SU-DHL-6 (cell line): ENCODE measurements at regions not wholly inside any gene's neighbourhood (a gene's known extent, or its start where the extent isn't known, plus 50 kb on each side); places are given as distances from the start of the nearest gene placed in this dataset.
"Not testable (repeated sequence)": the region's sequence is repeated elsewhere in the genome, so short reads cannot be mapped to it uniquely, and the experiment has no call there.

Experiments
- H2AFZ ChIP-seq: fragments of 200-600 bp; sonication (generic); 2 replicates; pipeline ENCODE4 v1.6.1; 2014; ENCODE audit warnings: low read depth, mild to moderate bottlenecking, moderate library complexity, mixed read lengths, antibody characterized with exemption, low read length; ENCODE audit not compliant: severe bottlenecking
- H3F3A ChIP-seq: fragments of 200-600 bp; shearing (Covaris generic); 2 replicates; pipeline ENCODE4 v1.6.0; 2016; ENCODE audit warnings: antibody characterized with exemption, mild to moderate bottlenecking; ENCODE audit not compliant: insufficient read depth
- H3K27ac ChIP-seq: fragments of 200-600 bp; sonication (generic); 2 replicates; pipeline ENCODE4 v1.5.1; 2016; ENCODE audit warnings: low read depth, mild to moderate bottlenecking, low read length, moderate library complexity, mixed read lengths
- H3K27me3 ChIP-seq: fragments of 200-600 bp; sonication (generic), shearing (Covaris generic); 2 replicates; pipeline ENCODE4 v1.6.0; 2014; ENCODE audit warnings: mild to moderate bottlenecking, low read length
- H3K36me3 ChIP-seq: fragments of 200-600 bp; sonication (generic); 2 replicates; pipeline ENCODE4 v1.6.1; 2014; ENCODE audit warnings: mild to moderate bottlenecking, low read length, mixed read lengths
- H3K4me2 ChIP-seq: fragments of 300-600, 200-600 bp; shearing (Covaris generic), sonication (generic); 2 replicates; pipeline ENCODE4 v1.6.0; 2014; ENCODE audit warnings: low read length, low read depth, mild to moderate bottlenecking; ENCODE audit not compliant: poor library complexity, severe bottlenecking
- H3K4me3 ChIP-seq: fragments of 200-600 bp; sonication (generic); 2 replicates; pipeline ENCODE4 v1.5.1; 2014; ENCODE audit warnings: antibody characterized with exemption, low read length, mild to moderate bottlenecking, mixed read lengths; ENCODE audit not compliant: insufficient read depth, poor library complexity, severe bottlenecking
- H3K79me2 ChIP-seq: fragments of 200-600 bp; sonication (generic); 2 replicates; pipeline ENCODE4 v1.6.1; 2014; ENCODE audit warnings: mild to moderate bottlenecking, low read length, moderate library complexity; ENCODE audit not compliant: insufficient read depth
- H3K9ac ChIP-seq: fragments of 200-600 bp; sonication (generic); 2 replicates; pipeline ENCODE4 v1.7.0; 2014; ENCODE audit warnings: mild to moderate bottlenecking, low read length
- H3K9me2 ChIP-seq: fragments of 200-600 bp; sonication (generic); replicated peaks from 2 replicates; pipeline ENCODE4 v1.6.1; 2014; ENCODE audit warnings: low read length; ENCODE audit not compliant: insufficient read depth
- H3K9me3 ChIP-seq: fragments of 200-600 bp; sonication (generic); 2 replicates; pipeline ENCODE4 v1.6.1; 2014; ENCODE audit warnings: low read length, mixed read lengths; ENCODE audit not compliant: insufficient read depth
- H4K20me1 ChIP-seq: fragments of 200-600 bp; sonication (generic); 2 replicates; pipeline ENCODE4 v1.6.1; 2014; ENCODE audit warnings: low read depth, mild to moderate bottlenecking, antibody characterized with exemption, low read length, moderate library complexity, mixed read lengths
- EZH2phosphoT487 ChIP-seq: fragments of 200-600 bp; sonication (generic), shearing (Covaris generic); conservative IDR thresholded peaks from 2 replicates; pipeline ENCODE4 v1.6.1; 2018; ENCODE audit warnings: mild to moderate bottlenecking, antibody characterized with exemption, low read length, moderate library complexity, mixed read lengths
- TF ChIP-seq, protein P1 (sequence below): fragments of 200-600 bp; sonication (generic); IDR thresholded peaks from one replicate; pipeline ENCODE4 v1.5.1; 2017; ENCODE audit warnings: antibody characterized with exemption, mild to moderate bottlenecking, low read length, moderate library complexity; ENCODE audit not compliant: insufficient read depth, poor library complexity, severe bottlenecking

- not testable (repeated sequence) for H3K79me2 ChIP-seq, H3K27me3 ChIP-seq, H3K27ac ChIP-seq, H3K9me2 ChIP-seq, H3K9ac ChIP-seq, H3K36me3 ChIP-seq, H3K4me3 ChIP-seq, H3K9me3 ChIP-seq, H2AFZ ChIP-seq, H3K4me2 ChIP-seq, H4K20me1 ChIP-seq, H3F3A ChIP-seq
- TF ChIP-seq, protein P1, sequence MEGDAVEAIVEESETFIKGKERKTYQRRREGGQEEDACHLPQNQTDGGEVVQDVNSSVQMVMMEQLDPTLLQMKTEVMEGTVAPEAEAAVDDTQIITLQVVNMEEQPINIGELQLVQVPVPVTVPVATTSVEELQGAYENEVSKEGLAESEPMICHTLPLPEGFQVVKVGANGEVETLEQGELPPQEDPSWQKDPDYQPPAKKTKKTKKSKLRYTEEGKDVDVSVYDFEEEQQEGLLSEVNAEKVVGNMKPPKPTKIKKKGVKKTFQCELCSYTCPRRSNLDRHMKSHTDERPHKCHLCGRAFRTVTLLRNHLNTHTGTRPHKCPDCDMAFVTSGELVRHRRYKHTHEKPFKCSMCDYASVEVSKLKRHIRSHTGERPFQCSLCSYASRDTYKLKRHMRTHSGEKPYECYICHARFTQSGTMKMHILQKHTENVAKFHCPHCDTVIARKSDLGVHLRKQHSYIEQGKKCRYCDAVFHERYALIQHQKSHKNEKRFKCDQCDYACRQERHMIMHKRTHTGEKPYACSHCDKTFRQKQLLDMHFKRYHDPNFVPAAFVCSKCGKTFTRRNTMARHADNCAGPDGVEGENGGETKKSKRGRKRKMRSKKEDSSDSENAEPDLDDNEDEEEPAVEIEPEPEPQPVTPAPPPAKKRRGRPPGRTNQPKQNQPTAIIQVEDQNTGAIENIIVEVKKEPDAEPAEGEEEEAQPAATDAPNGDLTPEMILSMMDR, result peak; percentile 28
Measured at GRCh38 chr14:106410229-106410628, 883.8 kb downstream of the TMEM121 start.

DNA sequence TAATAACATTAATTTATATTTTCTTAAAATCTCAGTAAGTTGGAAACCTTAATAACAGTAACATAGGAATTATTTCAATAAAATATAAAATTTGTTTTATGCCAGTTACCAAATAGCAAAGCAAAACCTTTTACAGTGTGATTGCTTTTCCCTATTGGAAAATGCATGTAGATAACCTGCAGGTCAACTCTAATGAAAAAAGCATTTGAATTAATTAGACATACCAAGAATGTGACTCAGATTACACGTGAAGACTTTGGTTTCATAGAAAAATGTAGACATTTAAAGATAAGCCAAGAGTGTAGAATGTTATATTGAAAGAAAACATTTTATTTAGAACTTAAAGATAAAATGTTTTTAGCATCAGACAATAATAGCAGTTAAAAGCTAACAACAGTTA is 888.1 kb downstream of the TMEM121 start:
- Histone ChIP-seq H3K9me3 (peaks cover 12% of the 10 kb centered on the region; the same call in 1 of the 2 replicates), H3K9ac (no peak overlapping the region), H2AFZ (no peak overlapping the region), H3K9me2 (no peaks in the 10 kb centered on the region), H3K27ac (no peak overlapping the region), H3K4me3 (no peak overlapping the region), H3K79me2 (no peaks in the 10 kb centered on the region), H4K20me1 (peaks cover 4% of the 10 kb centered on the region; the same call in 1 of the 2 replicates), H3K27me3 (peaks cover 3% of the 10 kb centered on the region; the same call in 1 of the 2 replicates), H3K4me2 (no peak overlapping the region), H3F3A (no peaks in the 10 kb centered on the region), H3K36me3 (no peaks in the 10 kb centered on the region; the same call in 1 of the 2 replicates)
- TF ChIP-seq, protein P1, result no peak
- TF ChIP-seq EZH2phosphoT487, result no peak

- H3K9me3 ChIP-seq, result peaks cover 12% of the 10 kb centered on the region; the same call in 1 of the 2 replicates
- H3K9ac ChIP-seq, result no peak overlapping the region
- no peak overlapping the region for H3K27ac ChIP-seq
- no peaks in the 10 kb centered on the region for H3K79me2 ChIP-seq
- no peaks in the 10 kb centered on the region for H3F3A ChIP-seq
- H2AFZ ChIP-seq, result no peak overlapping the region
- peaks cover 3% of the 10 kb centered on the region; the same call in 1 of the 2 replicates for H3K27me3 ChIP-seq
- TF ChIP-seq EZH2phosphoT487, result no peak
- TF ChIP-seq, protein P1, result peak; percentile 100
- H3K4me3 ChIP-seq, result no peak overlapping the region
- H3K4me2 ChIP-seq, result no peak overlapping the region
- no peaks in the 10 kb centered on the region for H3K9me2 ChIP-seq
- H4K20me1 ChIP-seq, result peaks cover 4% of the 10 kb centered on the region; the same call in 1 of the 2 replicates
- no peaks in the 10 kb centered on the region; the same call in 1 of the 2 replicates for H3K36me3 ChIP-seq
Measured at GRCh38 chr14:106417224-106418049, 891.1 kb downstream of the TMEM121 start.
